GM23248 (cell line): ENCODE measurements at regions not wholly inside any gene's neighbourhood (a gene's known extent, or its start where the extent isn't known, plus 50 kb on each side); places are given as distances from the start of the nearest gene placed in this dataset.

Experiments
- DNase-seq: peaks from one replicate; pipeline ENCODE4 v3.0.0-alpha.2; 2015
- H2AFZ ChIP-seq: fragments of 200-600 bp; sonication (generic); 2 replicates; pipeline ENCODE4 v1.6.1; 2016; ENCODE audit warnings: antibody characterized with exemption
- H3F3A ChIP-seq: fragments of 200-600 bp; sonication (generic); 2 replicates; pipeline ENCODE4 v1.6.1; 2016; ENCODE audit warnings: mild to moderate bottlenecking, antibody characterized with exemption, mixed run types; ENCODE audit not compliant: insufficient read depth
- H3K27ac ChIP-seq: fragments of 200-600 bp; sonication (generic); 2 replicates; pipeline ENCODE4 v1.5.1; 2016; ENCODE audit warnings: mild to moderate bottlenecking
- H3K27me3 ChIP-seq: fragments of 200-600 bp; sonication (generic); replicated peaks from 2 replicates; pipeline ENCODE4 v1.6.1; 2016; ENCODE audit warnings: mild to moderate bottlenecking; ENCODE audit not compliant: insufficient read depth
- H3K36me3 ChIP-seq: fragments of 200-600 bp; sonication (generic); 2 replicates; pipeline ENCODE4 v1.6.1; 2016; ENCODE audit warnings: low read depth, mild to moderate bottlenecking
- H3K4me1 ChIP-seq: fragments of 200-600 bp; sonication (generic); 2 replicates; pipeline ENCODE4 v1.6.1; 2016; ENCODE audit warnings: mild to moderate bottlenecking; ENCODE audit not compliant: insufficient read depth
- H3K4me2 ChIP-seq: fragments of 200-600 bp; sonication (generic); one replicate; pipeline ENCODE4 v1.6.1; 2016; ENCODE audit warnings: mild to moderate bottlenecking; ENCODE audit not compliant: unreplicated experiment
- H3K4me3 ChIP-seq: fragments of 200-600 bp; sonication (generic); 2 replicates; pipeline ENCODE4 v1.5.1; 2016; ENCODE audit warnings: mild to moderate bottlenecking
- H3K79me2 ChIP-seq: fragments of 200-600 bp; sonication (generic); 2 replicates; pipeline ENCODE4 v1.6.1; 2016; ENCODE audit warnings: mild to moderate bottlenecking; ENCODE audit not compliant: insufficient read depth
- H3K9ac ChIP-seq: fragments of 200-600 bp; sonication (generic); 2 replicates; pipeline ENCODE4 v1.6.1; 2016; ENCODE audit warnings: mild to moderate bottlenecking
- H3K9me2 ChIP-seq: fragments of 200-600 bp; sonication (generic); 2 replicates; pipeline ENCODE4 v1.6.1; 2016; ENCODE audit warnings: mixed run types, mild to moderate bottlenecking, moderate library complexity; ENCODE audit not compliant: insufficient read depth
- H3K9me3 ChIP-seq: fragments of 200-600 bp; sonication (generic); one replicate; pipeline ENCODE4 v1.6.1; 2017; ENCODE audit warnings: low read depth
- H4K20me1 ChIP-seq: fragments of 200-600 bp; sonication (generic); 2 replicates; pipeline ENCODE4 v1.6.0; 2016; ENCODE audit not compliant: insufficient read depth
- EZH2 ChIP-seq: fragments of 200-600 bp; sonication (generic); IDR thresholded peaks from 2 replicates; pipeline ENCODE4 v1.6.1; 2018; ENCODE audit warnings: antibody characterized with exemption, mild to moderate bottlenecking; ENCODE audit not compliant: insufficient read depth, poor library complexity, severe bottlenecking
- EZH2phosphoT487 ChIP-seq: fragments of 200-600 bp; sonication (generic); IDR thresholded peaks from 2 replicates; pipeline ENCODE4 v1.6.1; 2018; ENCODE audit warnings: antibody characterized with exemption, moderate library complexity, mild to moderate bottlenecking, low read depth; ENCODE audit not compliant: insufficient read depth
- WGBS, 2 experiments: methylation state at CpG; one replicate each; pipeline ENCODE4 v1.1.6; 2015 to 2017; ENCODE audit warnings: low lambda C conversion rate in 2 of 2, low coverage in 1 of 2; ENCODE audit errors: missing lambda C conversion rate in 2 of 2; 5-methylcytosine and 5-hydroxymethylcytosine counted together
- in situ Hi-C: fragments of 300-500 bp; cut with MboI; formaldehyde crosslinking; loops from 2 replicates; pipeline ENCODE4 v1.15.0; 2020

DNA sequence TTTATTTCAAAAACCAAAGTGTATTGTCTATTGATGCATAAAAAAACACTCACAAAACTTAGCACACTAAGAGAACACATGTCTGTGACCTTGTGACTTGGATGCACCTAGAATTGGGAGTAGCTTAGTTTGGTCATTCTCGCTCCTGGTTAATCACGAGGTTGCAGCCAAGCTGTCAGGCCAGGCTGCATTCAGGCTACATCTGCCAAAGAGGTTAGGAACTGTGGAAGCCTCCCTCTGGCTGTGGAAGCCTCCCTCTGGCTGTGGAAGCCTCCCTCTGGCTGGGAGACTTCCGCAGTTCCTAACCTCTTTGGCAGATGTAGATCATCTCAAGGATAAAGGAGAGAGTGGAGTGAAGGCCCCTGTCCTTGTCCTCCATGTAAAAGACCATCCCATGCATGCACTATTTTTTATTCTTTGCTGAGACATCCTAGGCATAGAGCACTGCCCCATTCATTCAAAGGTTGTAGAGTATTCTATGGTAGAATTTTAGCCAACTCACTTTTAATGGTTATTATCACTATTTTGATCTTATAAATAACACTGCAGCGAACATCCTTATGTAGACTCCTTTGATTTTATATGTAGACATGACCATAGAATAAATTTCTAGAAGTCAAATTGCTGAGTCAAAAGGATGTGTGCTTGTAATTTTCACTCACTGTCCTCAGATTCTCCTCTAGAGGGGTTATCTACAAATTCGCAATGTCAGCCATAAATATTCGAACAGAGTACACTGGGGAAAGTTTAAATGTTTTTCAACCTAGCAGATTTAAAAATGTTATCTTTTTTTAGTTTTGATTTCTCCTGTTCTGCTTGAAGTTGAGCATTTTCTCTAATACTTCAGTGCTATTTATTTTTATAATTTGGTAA lies 63.0 kb upstream of the IGLL5 start:
- Histone ChIP-seq H3K27me3 (peaks cover 9% of the 10 kb centered on the region; the same call in 1 of the 2 replicates), H3K4me1 (no peaks in the 10 kb centered on the region), H3K9me2 (no peaks in the 10 kb centered on the region), H3K79me2 (no peaks in the 10 kb centered on the region), H3F3A (no peaks in the 10 kb centered on the region), H3K4me3 (no peak overlapping the region), H3K36me3 (no peaks in the 10 kb centered on the region), H3K9ac (no peak overlapping the region), H3K4me2 (no peak overlapping the region), H4K20me1 (no peaks in the 10 kb centered on the region), H3K27ac (no peak overlapping the region), H2AFZ (no peak overlapping the region), H3K9me3 (no peaks in the 10 kb centered on the region)
- 42 to 55% methylated on average over 6 of the region's 6 CpGs for WGBS, 2 experiments
- in situ Hi-C loops: no loop called here
- no peak for TF ChIP-seq EZH2
- TF ChIP-seq EZH2phosphoT487: no peak
- DNase-seq: no peak

- Histone ChIP-seq H3K4me1 (no peaks in the 10 kb centered on the region), H3K36me3 (no peaks in the 10 kb centered on the region), H3K9ac (no peak overlapping the region), H3K9me3 (no peaks in the 10 kb centered on the region), H3F3A (no peaks in the 10 kb centered on the region), H4K20me1 (no peaks in the 10 kb centered on the region), H3K27me3 (peaks cover 9% of the 10 kb centered on the region; the same call in 1 of the 2 replicates), H3K79me2 (no peaks in the 10 kb centered on the region), H3K4me3 (no peak overlapping the region), H3K27ac (no peak overlapping the region), H2AFZ (no peak overlapping the region), H3K4me2 (no peak overlapping the region), H3K9me2 (no peaks in the 10 kb centered on the region)
- DNase-seq: no peak
- 52 to 61% methylated on average over 2 of the region's 2 CpGs for WGBS, 2 experiments
- TF ChIP-seq EZH2 (no peak), EZH2phosphoT487 (no peak)
- in situ Hi-C loops: no loop called here
Observed at GRCh38 chr22:22825213-22825593, 62.4 kb upstream of the IGLL5 start.

DNA sequence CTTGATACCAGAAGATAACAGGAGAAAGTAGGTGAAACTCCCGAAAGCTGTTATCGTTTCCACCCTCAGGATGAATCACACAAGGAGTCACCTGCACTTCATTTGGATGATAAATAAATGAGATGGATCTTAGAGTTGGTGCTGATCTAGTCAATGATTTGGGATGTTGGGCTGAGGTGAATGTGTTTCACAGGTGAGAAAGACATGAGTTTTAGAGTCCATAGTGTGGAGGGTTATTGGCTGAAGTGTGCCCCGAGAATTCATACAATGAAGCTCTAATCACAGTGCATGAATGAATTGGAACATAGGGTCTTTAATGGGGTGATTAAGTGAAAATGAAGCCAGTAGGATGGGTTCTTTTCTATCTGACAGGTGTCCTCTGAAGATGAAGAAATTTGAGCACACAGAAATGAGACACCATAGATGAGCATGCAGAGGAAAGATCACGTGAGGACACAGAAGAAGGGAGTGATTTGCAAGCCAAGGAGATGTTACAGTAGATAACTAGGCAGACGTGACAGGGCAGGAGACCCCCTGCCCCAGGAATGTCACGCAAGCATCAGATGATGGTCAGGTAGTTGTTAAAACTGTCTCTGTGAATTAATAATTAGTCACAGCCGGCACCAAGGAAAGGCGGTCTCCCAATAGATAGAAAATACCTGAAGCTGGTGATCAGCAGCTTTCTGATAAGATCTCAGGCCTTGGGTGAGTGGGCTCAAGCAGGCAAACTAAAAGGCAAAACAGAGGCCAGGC lies 60.3 kb upstream of the IGLL5 start:
- H3K4me2 ChIP-seq: no peak overlapping the region
- no peaks in the 10 kb centered on the region for H3K9me2 ChIP-seq
- no peaks in the 10 kb centered on the region for H3K4me1 ChIP-seq
- H3K27ac ChIP-seq: no peak overlapping the region
- H3F3A ChIP-seq: no peaks in the 10 kb centered on the region
- 41 to 44% methylated on average over 8 of the region's 8 CpGs for WGBS, 2 experiments
- no peak for DNase-seq
- no peaks in the 10 kb centered on the region for H4K20me1 ChIP-seq
- peaks cover 9% of the 10 kb centered on the region; the same call in 1 of the 2 replicates for H3K27me3 ChIP-seq
- no peak overlapping the region for H3K4me3 ChIP-seq
- TF ChIP-seq EZH2phosphoT487: no peak
- TF ChIP-seq EZH2: no peak
- no peaks in the 10 kb centered on the region for H3K79me2 ChIP-seq
- no peaks in the 10 kb centered on the region for H3K36me3 ChIP-seq
- no peak overlapping the region for H2AFZ ChIP-seq
- no peak overlapping the region for H3K9ac ChIP-seq
- H3K9me3 ChIP-seq: no peaks in the 10 kb centered on the region
- in situ Hi-C loops: no loop called here

GRCh38 chr22:22830193-22830592 lies 57.4 kb upstream of the IGLL5 start:
- no peak for DNase-seq
- in situ Hi-C loops: no loop called here
- no peaks in the 10 kb centered on the region for H3F3A ChIP-seq
- H3K27ac ChIP-seq: no peak overlapping the region
- no peaks in the 10 kb centered on the region for H3K9me2 ChIP-seq
- no peaks in the 10 kb centered on the region for H3K9me3 ChIP-seq
- H3K4me3 ChIP-seq: no peak overlapping the region
- no peaks in the 10 kb centered on the region for H3K4me1 ChIP-seq
- no peak overlapping the region for H2AFZ ChIP-seq
- no peaks in the 10 kb centered on the region for H4K20me1 ChIP-seq
- no peak for TF ChIP-seq EZH2phosphoT487
- no peak for TF ChIP-seq EZH2
- H3K36me3 ChIP-seq: no peaks in the 10 kb centered on the region
- H3K27me3 ChIP-seq: peaks cover 5% of the 10 kb centered on the region; the same call in 1 of the 2 replicates
- no peak overlapping the region for H3K4me2 ChIP-seq
- no peak overlapping the region for H3K9ac ChIP-seq
- 51 to 56% methylated on average over 2 of the region's 2 CpGs for WGBS, 2 experiments
- H3K79me2 ChIP-seq: no peaks in the 10 kb centered on the region
